H1 (cell line): ENCODE measurements at regions not wholly inside any gene's neighbourhood (a gene's known extent, or its start where the extent isn't known, plus 50 kb on each side); places are given as distances from the start of the nearest gene placed in this dataset.

Experiments
- BACH1 ChIP-seq: IDR thresholded peaks from 2 replicates; pipeline ENCODE4 v1.6.1; 2012; ENCODE audit warnings: low read length, improper control_type of control experiment
- TF ChIP-seq, protein P1 (sequence below): IDR thresholded peaks from 2 replicates; pipeline ENCODE4 v1.6.1; 2011; ENCODE audit warnings: low read length, improper control_type of control experiment
- TF ChIP-seq, protein P2 (sequence below), 3 experiments: IDR thresholded peaks; 1 replicate in 2 of 3; 2 replicates in 1 of 3; pipeline versions ENCODE4 v1.5.1 to v1.6.1; 2011; ENCODE audit warnings: low read length in 3 of 3, mild to moderate bottlenecking in 3 of 3, inconsistent platforms in 2 of 3, low read depth in 1 of 3, moderate library complexity in 1 of 3; ENCODE audit not compliant: insufficient read depth in 1 of 3; ENCODE audit errors: control extremely low read depth in 1 of 3

DNA sequence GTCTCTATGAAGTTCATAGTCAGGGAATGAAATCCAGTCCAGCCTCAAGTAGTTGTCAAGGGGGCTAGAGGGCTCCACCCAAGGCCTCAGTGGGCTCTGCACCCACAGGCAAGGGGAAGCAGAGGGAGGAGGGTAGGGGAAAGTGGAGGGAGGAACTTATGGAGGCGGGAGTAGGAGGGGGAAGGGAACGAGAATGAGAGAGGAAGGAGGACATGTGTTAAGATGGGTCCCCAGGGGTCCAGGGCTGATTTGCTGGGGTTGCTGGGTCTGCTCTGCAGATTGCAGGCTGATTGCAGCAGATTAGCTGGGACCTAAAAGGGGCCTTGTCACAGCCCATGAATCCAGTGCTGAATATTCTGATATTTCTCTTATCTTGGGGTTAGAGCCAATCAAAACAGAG, 166.9 kb upstream of the IL12B start (continued):
- TF ChIP-seq, protein P1, sequence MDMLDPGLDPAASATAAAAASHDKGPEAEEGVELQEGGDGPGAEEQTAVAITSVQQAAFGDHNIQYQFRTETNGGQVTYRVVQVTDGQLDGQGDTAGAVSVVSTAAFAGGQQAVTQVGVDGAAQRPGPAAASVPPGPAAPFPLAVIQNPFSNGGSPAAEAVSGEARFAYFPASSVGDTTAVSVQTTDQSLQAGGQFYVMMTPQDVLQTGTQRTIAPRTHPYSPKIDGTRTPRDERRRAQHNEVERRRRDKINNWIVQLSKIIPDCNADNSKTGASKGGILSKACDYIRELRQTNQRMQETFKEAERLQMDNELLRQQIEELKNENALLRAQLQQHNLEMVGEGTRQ = no peak
- TF ChIP-seq, protein P2, sequence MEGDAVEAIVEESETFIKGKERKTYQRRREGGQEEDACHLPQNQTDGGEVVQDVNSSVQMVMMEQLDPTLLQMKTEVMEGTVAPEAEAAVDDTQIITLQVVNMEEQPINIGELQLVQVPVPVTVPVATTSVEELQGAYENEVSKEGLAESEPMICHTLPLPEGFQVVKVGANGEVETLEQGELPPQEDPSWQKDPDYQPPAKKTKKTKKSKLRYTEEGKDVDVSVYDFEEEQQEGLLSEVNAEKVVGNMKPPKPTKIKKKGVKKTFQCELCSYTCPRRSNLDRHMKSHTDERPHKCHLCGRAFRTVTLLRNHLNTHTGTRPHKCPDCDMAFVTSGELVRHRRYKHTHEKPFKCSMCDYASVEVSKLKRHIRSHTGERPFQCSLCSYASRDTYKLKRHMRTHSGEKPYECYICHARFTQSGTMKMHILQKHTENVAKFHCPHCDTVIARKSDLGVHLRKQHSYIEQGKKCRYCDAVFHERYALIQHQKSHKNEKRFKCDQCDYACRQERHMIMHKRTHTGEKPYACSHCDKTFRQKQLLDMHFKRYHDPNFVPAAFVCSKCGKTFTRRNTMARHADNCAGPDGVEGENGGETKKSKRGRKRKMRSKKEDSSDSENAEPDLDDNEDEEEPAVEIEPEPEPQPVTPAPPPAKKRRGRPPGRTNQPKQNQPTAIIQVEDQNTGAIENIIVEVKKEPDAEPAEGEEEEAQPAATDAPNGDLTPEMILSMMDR (IDR thresholded peaks at IDR 0.05; ENCODE audit: control extremely low read depth in 1 of 3, insufficient read depth in 1 of 3, low read depth in 1 of 3, low read length in 3 of 3) = no peak
- no peak for TF ChIP-seq BACH1
